HuH-7.5 (cell line): ENCODE measurements at regions not wholly inside any gene's neighbourhood (a gene's known extent, or its start where the extent isn't known, plus 50 kb on each side); places are given as distances from the start of the nearest gene placed in this dataset.
"Not testable (repeated sequence)": the region's sequence is repeated elsewhere in the genome, so short reads cannot be mapped to it uniquely, and the experiment has no call there.

Experiments
- DNase-seq: peaks from one replicate; pipeline ENCODE4 v3.0.0; 2011; ENCODE audit warnings: low spot score

DNA sequence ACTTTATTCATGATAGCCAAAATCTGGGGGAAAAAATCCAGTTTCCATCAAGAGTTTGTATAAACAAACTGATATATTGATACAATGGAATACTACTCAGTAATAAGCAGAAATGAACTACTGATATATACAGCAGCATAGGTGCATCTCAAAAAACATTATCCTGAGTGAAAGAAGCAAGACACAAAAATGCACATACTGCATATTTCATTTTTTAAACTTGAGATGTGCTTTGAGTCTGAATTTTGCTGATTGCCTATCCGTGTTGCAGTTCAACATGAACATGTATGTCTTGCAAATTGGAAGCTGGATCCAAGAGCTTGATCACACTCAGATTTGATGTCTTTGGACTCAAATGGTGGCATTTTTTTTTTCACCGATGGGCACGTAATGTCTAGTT is 132.4 kb downstream of the TSEN15 start:
- no peak for DNase-seq

GRCh38 chr1:184184614-184185013 is 133.1 kb downstream of the TSEN15 start:
- not testable (repeated sequence) for DNase-seq

GRCh38 chr1:184185347-184185746 is 133.8 kb downstream of the TSEN15 start:
- DNase-seq: no peak

GRCh38 chr1:184186167-184186566 is 134.6 kb downstream of the TSEN15 start:
- DNase-seq: peak; percentile 31

DNA sequence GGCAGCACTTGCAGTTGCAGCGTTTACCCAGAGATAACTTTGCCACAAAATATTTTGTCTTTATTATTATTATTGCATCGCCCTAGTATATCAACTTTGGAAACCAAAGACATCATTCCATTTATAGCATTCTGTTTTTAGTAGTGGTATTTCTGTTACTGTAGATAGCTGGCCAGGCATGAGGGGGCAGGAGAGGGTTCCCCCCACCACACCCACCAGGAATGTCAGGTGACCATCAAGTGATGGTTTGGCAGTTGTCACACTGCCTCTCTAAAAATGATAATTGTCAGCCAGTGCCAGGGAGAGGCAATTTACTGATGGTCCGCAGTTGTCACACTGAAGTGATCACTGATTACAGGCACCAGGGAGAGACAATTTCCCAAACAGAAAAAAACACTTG is 135.6 kb downstream of the TSEN15 start:
- no peak for DNase-seq

DNA sequence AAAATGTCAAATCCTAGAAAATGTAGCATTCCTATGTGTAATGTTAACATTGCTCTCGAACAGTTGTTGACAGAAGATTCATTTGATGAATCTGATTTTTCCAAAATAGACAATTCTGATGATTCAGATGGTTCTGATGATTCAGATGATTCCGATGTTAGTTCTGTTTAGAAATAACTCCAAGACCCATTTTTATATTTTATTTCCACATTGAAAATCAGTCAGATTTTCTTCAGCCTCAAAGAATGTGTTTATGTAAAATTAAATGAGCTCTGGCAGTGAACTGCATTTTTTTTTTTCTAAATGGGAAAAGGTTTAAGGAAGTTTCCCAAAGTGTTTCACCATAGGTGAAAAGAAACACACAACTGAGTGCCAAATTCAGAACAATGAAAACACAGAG is 136.5 kb downstream of the TSEN15 start:
- DNase-seq: no peak

DNA sequence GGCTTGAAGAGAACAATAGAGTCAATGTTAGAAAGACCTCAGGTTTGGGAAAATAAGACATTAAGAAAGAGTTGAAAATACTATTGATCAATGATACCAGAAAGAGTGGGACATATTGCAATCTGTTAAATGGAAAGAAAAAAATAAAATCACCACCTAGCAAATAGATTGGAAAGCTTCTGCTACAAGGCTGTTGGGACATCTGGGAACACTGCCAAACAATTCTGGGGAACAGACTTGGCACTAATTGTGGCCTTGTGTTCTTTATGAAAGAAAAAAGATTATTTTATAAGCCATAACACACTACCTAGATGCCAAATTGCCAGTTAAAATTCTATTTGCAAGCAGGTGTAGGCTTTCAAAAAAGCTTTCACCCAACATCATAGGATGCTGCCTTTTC is 137.8 kb downstream of the TSEN15 start:
- DNase-seq: no peak

GRCh38 chr1:184190616-184191015 is 139.1 kb downstream of the TSEN15 start:
- no peak for DNase-seq

DNA sequence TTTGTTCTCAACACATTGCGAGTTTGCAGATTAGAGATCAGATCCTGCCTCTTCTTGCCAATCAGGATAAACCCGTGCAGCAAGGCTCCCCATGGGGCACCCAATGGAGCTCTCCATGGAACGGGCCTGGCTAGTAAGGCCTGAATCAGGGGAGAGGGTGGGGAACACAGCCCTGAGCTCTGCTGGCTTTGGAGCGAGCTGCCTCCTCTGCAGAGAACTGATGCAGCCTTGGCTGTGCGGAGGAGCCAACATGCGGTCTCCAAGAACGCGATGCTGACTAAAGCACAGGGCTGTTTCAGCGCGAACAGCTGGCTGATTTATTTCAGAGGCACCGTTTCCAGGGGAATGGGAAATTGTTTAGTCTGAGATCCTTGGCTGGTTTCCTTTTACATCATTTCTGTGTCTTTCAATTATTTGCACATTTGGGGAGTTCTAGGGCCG is 139.7 kb downstream of the TSEN15 start:
- no peak for DNase-seq

DNA sequence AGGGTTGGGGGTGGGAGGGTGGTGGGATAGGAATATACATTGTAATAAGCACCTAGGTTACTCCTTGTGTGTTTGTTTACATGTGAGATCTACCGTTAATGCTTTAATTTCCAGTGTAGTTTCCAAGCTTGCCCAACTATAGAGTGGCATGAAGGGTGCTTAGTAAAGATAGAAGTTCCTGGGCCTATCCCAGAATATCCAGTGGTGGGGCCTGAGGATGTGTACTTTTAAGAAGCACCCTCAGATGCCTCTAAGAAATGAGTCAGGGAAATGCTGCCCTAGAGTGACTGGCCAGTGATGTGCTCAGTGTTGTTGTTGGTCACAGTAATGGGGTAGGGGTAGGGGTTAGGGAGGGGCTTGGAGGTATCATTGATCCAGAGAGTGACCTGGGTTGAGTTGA is 141.3 kb downstream of the TSEN15 start:
- no peak for DNase-seq

DNA sequence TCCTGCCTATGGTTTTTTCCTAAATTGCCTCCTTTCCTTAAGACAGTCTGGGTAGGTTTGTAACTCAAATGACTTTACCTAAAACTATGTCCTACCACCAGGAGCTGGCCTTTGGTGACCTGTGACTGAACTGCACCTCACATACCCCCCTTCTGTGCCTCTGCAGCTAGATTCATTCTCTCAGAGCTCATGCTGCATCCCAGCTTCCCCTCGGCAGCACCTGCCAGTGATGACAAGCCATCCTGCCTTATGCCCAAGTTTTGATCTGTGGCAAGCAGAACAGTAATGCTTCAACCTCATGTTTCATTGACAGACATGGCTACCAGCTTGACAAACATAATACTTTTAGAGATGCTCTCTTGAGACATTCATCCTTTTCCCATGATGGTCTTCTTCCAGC is 141.9 kb downstream of the TSEN15 start:
- DNase-seq: no peak

DNA sequence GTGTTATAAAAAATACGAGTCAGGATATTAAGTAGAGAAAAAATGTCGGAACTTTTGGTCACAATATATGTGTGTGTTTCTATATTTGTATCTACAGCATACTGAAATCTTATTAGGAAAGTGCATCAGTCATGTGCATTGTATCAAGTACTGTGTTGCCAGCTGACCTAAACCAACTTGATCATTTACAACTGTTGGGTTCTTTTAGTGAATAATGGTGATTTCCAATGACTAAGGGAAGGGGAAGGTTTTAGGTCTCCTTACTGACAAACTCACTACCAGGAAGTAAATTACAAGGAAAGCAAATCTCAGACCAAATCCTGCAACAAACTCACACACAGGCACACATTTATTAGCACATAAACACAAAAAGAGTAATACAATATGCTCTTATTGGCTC is 142.7 kb downstream of the TSEN15 start:
- no peak for DNase-seq

GRCh38 chr1:184195722-184196121 is 144.2 kb downstream of the TSEN15 start:
- not testable (repeated sequence) for DNase-seq

DNA sequence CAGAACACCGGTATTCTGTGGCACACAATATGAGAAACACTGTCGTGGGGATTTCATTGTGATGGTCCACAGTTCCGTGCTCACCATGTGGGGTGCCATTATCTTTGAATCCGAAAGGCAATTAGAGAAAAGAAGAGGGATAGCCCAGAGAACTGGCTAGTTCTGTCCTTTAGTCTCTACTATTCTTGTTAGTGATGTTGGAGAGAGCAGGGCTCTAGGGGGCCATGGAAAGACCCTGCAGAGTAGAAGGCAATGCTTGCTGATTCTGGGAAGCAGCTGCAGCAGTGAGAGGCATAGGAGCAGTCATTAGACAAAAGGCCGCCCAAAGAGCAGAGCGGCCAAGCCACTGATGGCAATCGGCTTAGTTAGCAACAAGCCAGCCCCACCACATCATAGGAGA is 146.3 kb downstream of the TSEN15 start:
- no peak for DNase-seq

- no peak for DNase-seq
Observed at GRCh38 chr1:184199036-184199435, 147.5 kb downstream of the TSEN15 start.

DNA sequence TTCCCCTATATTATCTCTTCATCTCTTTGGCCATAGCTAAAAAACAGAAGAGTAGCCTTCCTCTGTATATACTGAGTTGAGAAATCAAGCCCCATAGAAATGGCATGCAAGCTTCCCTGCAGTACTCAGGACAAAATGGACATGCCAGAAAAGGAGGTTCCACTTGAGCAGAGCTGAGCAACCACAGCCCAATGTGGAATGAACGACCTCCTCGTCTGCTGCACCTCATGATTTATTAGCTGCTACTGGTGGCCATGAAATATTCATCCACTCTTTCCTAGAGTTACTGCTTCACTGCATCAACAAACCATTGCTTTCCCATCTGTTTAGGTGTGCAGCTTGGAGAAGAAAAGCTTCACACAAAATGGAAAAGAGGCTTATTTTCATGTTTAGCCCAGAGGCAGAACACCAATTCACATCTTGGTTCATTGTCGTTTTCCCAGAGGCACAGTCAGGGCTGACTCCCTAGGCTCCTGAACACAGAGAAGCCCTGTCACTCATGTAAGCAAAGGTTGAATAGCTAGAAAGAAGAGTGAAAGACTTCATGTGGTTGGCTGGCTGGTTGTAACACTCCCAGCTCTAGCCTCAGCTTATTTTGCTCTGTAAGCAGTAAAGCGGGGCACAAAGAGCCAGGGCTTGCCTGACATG is 148.0 kb downstream of the TSEN15 start:
- DNase-seq: no peak

- no peak for DNase-seq
Observed at GRCh38 chr1:184208622-184209021, 157.1 kb downstream of the TSEN15 start.

- DNase-seq: no peak
Observed at GRCh38 chr1:184210031-184210430, 158.5 kb downstream of the TSEN15 start.

DNA sequence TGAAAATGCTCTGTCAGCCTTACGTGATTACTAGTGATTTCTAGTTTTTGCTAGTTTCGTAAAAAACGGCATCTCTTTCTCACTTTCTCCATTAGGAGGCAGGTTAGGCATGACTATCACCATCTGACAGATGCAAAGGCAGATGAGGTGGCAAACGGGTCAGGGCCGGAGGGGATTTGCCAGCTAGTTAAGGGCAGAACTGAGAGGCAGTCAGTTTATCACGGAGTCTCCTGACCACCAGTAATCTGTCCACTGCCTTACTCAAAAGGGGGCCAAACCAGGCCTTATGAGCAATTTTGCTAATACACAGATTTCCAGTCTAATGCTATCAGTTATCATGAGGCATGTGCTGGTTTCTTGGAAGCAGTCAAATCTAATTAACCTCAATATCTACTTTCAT is 159.3 kb downstream of the TSEN15 start:
- no peak for DNase-seq

- DNase-seq: no peak
Observed at GRCh38 chr1:184212649-184213314, 161.3 kb downstream of the TSEN15 start.

DNA sequence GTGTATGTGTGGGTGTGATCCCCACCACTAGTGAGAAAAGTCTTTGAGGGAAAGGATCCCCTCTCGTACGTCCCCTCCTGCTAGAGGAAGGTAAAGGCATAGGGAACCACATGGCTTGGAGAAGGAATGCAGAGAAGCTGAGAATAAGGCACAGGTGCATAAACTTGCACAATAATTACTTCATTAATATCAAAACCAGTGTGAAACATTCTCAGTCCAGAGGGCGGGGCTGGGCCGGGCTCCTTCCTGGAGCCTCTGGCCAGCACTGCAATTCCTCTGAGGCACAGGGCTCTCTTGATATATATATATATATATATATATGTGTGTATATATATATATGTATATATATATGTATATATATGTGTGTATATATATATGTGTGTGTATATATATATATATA is 162.6 kb downstream of the TSEN15 start:
- no peak for DNase-seq

GRCh38 chr1:184215274-184215925 is 163.9 kb downstream of the TSEN15 start:
- no peak for DNase-seq

- DNase-seq: no peak
Observed at GRCh38 chr1:184218458-184219075, 167.0 kb downstream of the TSEN15 start.
